ENCODE measurements at regions not wholly inside any gene's neighbourhood (a gene's known extent, or its start where the extent isn't known, plus 50 kb on each side); places are given as distances from the start of the nearest gene placed in this dataset.
"Not testable (repeated sequence)": the region's sequence is repeated elsewhere in the genome, so short reads cannot be mapped to it uniquely, and the experiment has no call there.

DNA sequence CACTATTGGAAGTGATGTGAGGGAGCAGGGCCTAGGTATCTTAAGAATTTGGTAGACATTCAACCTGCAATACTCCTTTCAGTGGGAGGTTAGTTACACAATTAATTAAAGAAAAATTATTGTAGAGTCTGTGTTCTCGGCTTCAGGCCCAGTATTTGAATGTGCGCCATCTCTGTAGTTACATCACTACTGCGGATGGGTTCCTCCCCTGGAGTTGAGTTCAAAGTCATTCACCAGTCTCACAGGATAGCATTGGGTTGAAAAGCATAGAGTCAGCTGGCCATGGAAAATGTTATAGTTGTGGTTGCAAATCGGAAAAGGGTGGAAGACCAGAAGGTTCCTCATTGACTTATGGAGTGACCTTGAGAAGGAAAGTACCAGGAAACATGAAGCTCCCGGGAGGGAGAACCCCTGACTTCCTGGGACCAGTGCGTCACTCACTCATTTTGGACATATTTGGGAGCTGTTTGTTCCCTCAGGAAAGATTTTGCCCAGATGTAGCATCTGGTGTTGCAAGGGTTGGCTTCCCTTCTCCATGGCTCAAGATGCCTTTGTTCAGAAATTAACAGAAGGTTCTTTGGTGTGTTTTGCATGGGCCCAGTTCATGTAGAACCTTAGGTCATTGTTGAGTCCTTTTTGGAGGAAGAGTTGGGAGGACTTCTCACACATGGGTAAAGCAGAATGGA is 111.8 kb downstream of the SRGAP2 start:
- TF ChIP-seq, protein P1, sequence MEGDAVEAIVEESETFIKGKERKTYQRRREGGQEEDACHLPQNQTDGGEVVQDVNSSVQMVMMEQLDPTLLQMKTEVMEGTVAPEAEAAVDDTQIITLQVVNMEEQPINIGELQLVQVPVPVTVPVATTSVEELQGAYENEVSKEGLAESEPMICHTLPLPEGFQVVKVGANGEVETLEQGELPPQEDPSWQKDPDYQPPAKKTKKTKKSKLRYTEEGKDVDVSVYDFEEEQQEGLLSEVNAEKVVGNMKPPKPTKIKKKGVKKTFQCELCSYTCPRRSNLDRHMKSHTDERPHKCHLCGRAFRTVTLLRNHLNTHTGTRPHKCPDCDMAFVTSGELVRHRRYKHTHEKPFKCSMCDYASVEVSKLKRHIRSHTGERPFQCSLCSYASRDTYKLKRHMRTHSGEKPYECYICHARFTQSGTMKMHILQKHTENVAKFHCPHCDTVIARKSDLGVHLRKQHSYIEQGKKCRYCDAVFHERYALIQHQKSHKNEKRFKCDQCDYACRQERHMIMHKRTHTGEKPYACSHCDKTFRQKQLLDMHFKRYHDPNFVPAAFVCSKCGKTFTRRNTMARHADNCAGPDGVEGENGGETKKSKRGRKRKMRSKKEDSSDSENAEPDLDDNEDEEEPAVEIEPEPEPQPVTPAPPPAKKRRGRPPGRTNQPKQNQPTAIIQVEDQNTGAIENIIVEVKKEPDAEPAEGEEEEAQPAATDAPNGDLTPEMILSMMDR (IDR thresholded peaks at IDR 0.05 in 8 of 11, conservative IDR thresholded peaks at IDR 0.05 in 3 of 11) = not testable (repeated sequence)
- not testable (repeated sequence) for TF ChIP-seq POLR2A (IDR thresholded peaks at IDR 0.05)

Measured in spleen (tissue), 7 donors.